ENCODE measurements at regions not wholly inside any gene's neighbourhood (a gene's known extent, or its start where the extent isn't known, plus 50 kb on each side); places are given as distances from the start of the nearest gene placed in this dataset.

DNA sequence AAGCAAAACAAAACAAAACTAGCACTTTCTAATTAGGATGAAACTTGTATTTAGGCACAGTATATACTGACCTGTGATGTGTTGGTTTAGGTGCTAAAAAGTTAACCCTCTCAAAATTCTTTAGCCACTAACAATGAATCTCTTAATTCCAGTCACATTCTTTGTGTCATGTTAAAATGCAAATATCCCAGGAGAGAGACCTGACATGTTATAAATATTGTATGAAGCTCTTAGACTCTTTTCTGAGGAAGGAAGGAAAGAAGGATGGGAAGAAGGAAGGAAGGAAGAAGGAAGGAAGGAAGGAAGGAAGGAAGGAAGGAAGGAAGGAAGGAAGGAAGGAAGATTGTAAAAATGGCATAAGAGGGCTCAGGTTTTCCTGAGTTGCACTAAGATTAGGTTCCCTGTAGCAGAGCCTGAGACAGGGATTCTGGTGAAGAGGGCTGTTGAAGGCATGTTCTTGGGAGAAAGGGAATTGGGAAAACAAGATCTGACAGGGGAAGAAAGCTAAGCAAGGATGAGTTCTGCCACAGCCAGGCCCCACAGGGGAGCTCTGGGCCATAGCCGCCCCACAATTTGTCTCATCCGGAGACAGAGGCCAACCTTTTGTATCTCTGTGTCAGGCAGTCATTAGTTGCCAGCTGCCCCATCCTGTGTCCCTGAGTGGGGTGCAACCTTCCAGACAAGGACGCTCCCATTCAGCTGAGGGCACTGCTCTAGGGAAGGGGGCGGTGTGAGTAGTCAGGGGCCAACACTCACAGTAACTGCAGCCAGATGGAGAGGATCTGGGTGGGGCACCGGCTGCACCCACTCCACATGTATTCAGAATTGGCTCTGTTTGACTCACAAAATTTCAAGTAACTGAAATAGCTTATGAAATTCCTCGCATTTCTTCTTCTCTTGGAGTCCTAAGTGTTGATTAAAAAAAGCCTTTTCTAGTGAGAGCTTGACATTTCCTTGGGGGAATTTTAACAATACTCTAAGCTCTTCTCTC, 189.3 kb upstream of the ARG1 start (continued):
- no peak for TF ChIP-seq ZNF462 (CRISPR knock-in tag; IDR thresholded peaks at IDR 0.05)

DNA sequence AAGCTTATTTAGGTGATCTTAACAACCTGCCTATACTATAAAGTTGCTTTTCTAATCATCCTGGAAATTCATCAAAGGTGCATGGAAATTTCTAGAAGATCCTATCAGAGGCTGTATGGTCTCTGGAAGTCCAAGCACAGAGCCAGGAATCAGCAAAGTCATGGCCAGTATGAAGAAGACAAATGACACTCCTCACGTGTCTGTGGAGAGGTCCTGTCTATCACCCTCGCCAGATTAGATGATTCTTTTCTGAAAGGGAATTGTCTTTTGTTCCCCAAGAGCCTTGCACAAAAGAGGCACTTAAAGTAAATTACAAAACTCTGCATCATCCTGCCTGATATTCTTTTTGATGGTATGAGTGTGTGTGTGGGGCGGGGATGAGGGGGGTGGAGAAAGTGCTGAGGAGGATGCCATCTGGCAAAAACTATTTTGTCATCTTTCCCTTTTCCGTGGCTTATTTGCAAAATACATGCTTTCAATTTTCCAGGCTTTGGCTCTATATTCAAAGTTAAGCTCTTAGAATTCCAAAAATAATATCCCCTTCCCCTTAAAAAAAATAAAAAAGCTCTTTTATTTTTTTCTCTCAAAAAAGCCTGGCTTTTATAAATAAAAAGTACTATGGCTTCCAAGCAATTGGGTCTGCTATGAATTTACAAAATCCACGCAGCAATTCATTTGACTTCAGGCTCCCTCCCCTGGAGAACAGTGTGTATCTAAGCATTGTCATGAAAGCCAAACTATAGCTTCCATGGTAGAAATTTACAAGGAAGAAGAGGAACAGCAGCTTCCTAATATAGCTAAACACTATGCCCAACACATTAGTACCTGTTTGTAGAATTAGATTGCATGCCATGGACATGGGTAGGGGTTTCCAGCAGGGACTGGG, 185.2 kb upstream of the ARG1 start:
- Histone ChIP-seq H3K4me1 (ENCODE audit: insufficient read depth) (peaks cover 21% of the 10 kb centered on the region), H3K4me2 (no peak overlapping the region), H3K36me3 (ENCODE audit: insufficient read depth) (no peaks in the 10 kb centered on the region), H2AFZ (peak overlapping the region; percentile 72; the same call in 1 of the 2 replicates), H3K9me2 (ENCODE audit: insufficient read depth) (no peaks in the 10 kb centered on the region), H4K20me1 (replicated peaks; ENCODE audit: insufficient read depth) (no peaks in the 10 kb centered on the region), H3F3A (replicated peaks; ENCODE audit: low read depth) (no peaks in the 10 kb centered on the region; the same call in 1 of the 2 replicates), H3K79me2 (replicated peaks; ENCODE audit: insufficient read depth) (no peaks in the 10 kb centered on the region), H3K27ac (ENCODE audit: low read depth) (no peak overlapping the region), H3K27me3 (ENCODE audit: insufficient read depth) (no peaks in the 10 kb centered on the region), H3K4me3 (no peak overlapping the region)
- peaks cover 4% of the 10 kb centered on the region for H3K9me3 Mint-ChIP-seq
- no peak for TF ChIP-seq POLR2AphosphoS5 (IDR thresholded peaks at IDR 0.05; ENCODE audit: low read depth)
- TF ChIP-seq, protein P1, sequence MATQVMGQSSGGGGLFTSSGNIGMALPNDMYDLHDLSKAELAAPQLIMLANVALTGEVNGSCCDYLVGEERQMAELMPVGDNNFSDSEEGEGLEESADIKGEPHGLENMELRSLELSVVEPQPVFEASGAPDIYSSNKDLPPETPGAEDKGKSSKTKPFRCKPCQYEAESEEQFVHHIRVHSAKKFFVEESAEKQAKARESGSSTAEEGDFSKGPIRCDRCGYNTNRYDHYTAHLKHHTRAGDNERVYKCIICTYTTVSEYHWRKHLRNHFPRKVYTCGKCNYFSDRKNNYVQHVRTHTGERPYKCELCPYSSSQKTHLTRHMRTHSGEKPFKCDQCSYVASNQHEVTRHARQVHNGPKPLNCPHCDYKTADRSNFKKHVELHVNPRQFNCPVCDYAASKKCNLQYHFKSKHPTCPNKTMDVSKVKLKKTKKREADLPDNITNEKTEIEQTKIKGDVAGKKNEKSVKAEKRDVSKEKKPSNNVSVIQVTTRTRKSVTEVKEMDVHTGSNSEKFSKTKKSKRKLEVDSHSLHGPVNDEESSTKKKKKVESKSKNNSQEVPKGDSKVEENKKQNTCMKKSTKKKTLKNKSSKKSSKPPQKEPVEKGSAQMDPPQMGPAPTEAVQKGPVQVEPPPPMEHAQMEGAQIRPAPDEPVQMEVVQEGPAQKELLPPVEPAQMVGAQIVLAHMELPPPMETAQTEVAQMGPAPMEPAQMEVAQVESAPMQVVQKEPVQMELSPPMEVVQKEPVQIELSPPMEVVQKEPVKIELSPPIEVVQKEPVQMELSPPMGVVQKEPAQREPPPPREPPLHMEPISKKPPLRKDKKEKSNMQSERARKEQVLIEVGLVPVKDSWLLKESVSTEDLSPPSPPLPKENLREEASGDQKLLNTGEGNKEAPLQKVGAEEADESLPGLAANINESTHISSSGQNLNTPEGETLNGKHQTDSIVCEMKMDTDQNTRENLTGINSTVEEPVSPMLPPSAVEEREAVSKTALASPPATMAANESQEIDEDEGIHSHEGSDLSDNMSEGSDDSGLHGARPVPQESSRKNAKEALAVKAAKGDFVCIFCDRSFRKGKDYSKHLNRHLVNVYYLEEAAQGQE (IDR thresholded peaks at IDR 0.05; ENCODE audit: unreplicated experiment) = no peak
- TF ChIP-seq EZH2 (IDR thresholded peaks at IDR 0.05; ENCODE audit: low read depth, unreplicated experiment) = no peak
- no peak for TF ChIP-seq ZNF114 (CRISPR knock-in tag; IDR thresholded peaks at IDR 0.05)
- DNase-seq (ENCODE audit: low spot score) (no peak), ATAC-seq (no peak)
- peaks cover 2% of the 10 kb centered on the region for H3K27me3 Mint-ChIP-seq (ENCODE audit: insufficient read depth, low read depth, poor library complexity)
- H3K27ac Mint-ChIP-seq = no peak overlapping the region
- H3K4me3 Mint-ChIP-seq = no peak overlapping the region
- peaks cover 13% of the 10 kb centered on the region for H3K4me1 Mint-ChIP-seq
- peaks cover 8% of the 10 kb centered on the region for H3K36me3 Mint-ChIP-seq (ENCODE audit: low read depth)

Measured in GM23338 (cell line).